HEK293 (cell line): ENCODE measurements at regions not wholly inside any gene's neighbourhood (a gene's known extent, or its start where the extent isn't known, plus 50 kb on each side); places are given as distances from the start of the nearest gene placed in this dataset.

Experiments
- BCL11A ChIP-seq: fragments of 450-650 bp; formaldehyde crosslinking; IDR thresholded peaks from 2 replicates; pipeline ENCODE4 v1.5.1; 2016; ENCODE audit warnings: low read depth, missing biosample characterization, missing genetic modification characterization
- KLF16 ChIP-seq: fragments of 450-650 bp; formaldehyde crosslinking; IDR thresholded peaks from 2 replicates; pipeline ENCODE4 v1.5.1; 2017; ENCODE audit warnings: missing biosample characterization, missing genetic modification characterization
- ZFP37 ChIP-seq: fragments of 450-650 bp; formaldehyde crosslinking; IDR thresholded peaks from 2 replicates; pipeline ENCODE4 v1.5.1; 2016; ENCODE audit warnings: missing biosample characterization, missing genetic modification characterization
- ZFP41 ChIP-seq: fragments of 450-650 bp; formaldehyde crosslinking; IDR thresholded peaks from 2 replicates; pipeline ENCODE4 v1.5.1; 2016; ENCODE audit warnings: missing biosample characterization, missing genetic modification characterization, borderline replicate concordance
- ZNF423 ChIP-seq: fragments of 450-650 bp; formaldehyde crosslinking; IDR thresholded peaks from 2 replicates; pipeline ENCODE4 v1.5.1; 2016; ENCODE audit warnings: missing biosample characterization, missing genetic modification characterization
- ZNF600 ChIP-seq: fragments of 450-650 bp; formaldehyde crosslinking; IDR thresholded peaks from 2 replicates; pipeline ENCODE4 v1.5.1; 2016; ENCODE audit warnings: missing biosample characterization, missing genetic modification characterization
- ZNF660 ChIP-seq: fragments of 450-650 bp; IDR thresholded peaks from 2 replicates; pipeline ENCODE4 v1.5.1; 2018; ENCODE audit warnings: missing biosample characterization, mild to moderate bottlenecking, missing genetic modification characterization
- TF ChIP-seq, protein P1 (sequence below): fragments of 450-650 bp; formaldehyde crosslinking; IDR thresholded peaks from 2 replicates; pipeline ENCODE4 v1.5.1; 2016; ENCODE audit warnings: missing biosample characterization, missing genetic modification characterization
- TF ChIP-seq, protein P2 (sequence below): fragments of 450-650 bp; formaldehyde crosslinking; IDR thresholded peaks from 2 replicates; pipeline ENCODE4 v1.5.1; 2016; ENCODE audit warnings: missing biosample characterization, missing genetic modification characterization
- TF ChIP-seq, protein P3 (sequence below): fragments of 450-650 bp; formaldehyde crosslinking; IDR thresholded peaks from 2 replicates; pipeline ENCODE4 v1.5.1; 2016; ENCODE audit warnings: missing biosample characterization, missing genetic modification characterization
- TF ChIP-seq, protein P4 (sequence below): fragments of 450-650 bp; formaldehyde crosslinking; IDR thresholded peaks from 2 replicates; pipeline ENCODE4 v1.5.1; 2017; ENCODE audit warnings: missing biosample characterization, missing genetic modification characterization

DNA sequence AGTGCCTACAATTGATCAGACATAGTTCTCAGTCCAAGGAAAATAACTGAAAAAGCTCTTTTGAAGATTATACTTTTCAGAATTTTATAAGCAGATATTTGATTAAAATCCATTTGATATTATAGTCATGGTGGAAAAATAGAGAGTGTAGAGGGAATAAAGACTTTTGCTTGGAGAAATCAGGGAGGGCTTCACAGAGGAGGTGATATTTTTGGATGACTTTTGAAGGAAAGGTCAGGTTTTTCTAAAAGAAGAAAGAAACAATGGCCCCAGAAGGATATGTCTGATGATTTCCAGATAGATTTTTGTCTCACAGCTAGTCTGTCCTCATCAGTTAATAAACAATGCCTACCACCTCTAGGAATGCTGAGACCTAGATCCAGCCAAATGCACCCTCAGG is 806.3 kb upstream of the CELF2 start:
- TF ChIP-seq BCL11A (tag by site-specific recombination) (no peak), ZNF423 (tag by site-specific recombination) (no peak), ZFP37 (tag by site-specific recombination) (no peak), KLF16 (tag by site-specific recombination) (no peak), ZFP41 (no peak), ZNF660 (tag by site-specific recombination) (no peak), ZNF600 (tag by site-specific recombination) (no peak)
- TF ChIP-seq, protein P1, sequence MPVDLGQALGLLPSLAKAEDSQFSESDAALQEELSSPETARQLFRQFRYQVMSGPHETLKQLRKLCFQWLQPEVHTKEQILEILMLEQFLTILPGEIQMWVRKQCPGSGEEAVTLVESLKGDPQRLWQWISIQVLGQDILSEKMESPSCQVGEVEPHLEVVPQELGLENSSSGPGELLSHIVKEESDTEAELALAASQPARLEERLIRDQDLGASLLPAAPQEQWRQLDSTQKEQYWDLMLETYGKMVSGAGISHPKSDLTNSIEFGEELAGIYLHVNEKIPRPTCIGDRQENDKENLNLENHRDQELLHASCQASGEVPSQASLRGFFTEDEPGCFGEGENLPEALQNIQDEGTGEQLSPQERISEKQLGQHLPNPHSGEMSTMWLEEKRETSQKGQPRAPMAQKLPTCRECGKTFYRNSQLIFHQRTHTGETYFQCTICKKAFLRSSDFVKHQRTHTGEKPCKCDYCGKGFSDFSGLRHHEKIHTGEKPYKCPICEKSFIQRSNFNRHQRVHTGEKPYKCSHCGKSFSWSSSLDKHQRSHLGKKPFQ (tag by site-specific recombination): no peak
- TF ChIP-seq, protein P2, sequence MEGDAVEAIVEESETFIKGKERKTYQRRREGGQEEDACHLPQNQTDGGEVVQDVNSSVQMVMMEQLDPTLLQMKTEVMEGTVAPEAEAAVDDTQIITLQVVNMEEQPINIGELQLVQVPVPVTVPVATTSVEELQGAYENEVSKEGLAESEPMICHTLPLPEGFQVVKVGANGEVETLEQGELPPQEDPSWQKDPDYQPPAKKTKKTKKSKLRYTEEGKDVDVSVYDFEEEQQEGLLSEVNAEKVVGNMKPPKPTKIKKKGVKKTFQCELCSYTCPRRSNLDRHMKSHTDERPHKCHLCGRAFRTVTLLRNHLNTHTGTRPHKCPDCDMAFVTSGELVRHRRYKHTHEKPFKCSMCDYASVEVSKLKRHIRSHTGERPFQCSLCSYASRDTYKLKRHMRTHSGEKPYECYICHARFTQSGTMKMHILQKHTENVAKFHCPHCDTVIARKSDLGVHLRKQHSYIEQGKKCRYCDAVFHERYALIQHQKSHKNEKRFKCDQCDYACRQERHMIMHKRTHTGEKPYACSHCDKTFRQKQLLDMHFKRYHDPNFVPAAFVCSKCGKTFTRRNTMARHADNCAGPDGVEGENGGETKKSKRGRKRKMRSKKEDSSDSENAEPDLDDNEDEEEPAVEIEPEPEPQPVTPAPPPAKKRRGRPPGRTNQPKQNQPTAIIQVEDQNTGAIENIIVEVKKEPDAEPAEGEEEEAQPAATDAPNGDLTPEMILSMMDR (tag by site-specific recombination): no peak
- TF ChIP-seq, protein P3, sequence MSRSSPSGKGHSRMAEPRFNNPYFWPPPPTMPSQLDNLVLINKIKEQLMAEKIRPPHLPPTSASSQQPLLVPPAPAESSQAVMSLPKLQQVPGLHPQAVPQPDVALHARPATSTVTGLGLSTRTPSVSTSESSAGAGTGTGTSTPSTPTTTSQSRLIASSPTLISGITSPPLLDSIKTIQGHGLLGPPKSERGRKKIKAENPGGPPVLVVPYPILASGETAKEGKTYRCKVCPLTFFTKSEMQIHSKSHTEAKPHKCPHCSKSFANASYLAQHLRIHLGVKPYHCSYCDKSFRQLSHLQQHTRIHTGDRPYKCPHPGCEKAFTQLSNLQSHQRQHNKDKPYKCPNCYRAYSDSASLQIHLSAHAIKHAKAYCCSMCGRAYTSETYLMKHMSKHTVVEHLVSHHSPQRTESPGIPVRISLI (tag by site-specific recombination): no peak
- TF ChIP-seq, protein P4, sequence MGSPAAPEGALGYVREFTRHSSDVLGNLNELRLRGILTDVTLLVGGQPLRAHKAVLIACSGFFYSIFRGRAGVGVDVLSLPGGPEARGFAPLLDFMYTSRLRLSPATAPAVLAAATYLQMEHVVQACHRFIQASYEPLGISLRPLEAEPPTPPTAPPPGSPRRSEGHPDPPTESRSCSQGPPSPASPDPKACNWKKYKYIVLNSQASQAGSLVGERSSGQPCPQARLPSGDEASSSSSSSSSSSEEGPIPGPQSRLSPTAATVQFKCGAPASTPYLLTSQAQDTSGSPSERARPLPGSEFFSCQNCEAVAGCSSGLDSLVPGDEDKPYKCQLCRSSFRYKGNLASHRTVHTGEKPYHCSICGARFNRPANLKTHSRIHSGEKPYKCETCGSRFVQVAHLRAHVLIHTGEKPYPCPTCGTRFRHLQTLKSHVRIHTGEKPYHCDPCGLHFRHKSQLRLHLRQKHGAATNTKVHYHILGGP (tag by site-specific recombination): no peak
